ENCODE measurements at regions not wholly inside any gene's neighbourhood (a gene's known extent, or its start where the extent isn't known, plus 50 kb on each side); places are given as distances from the start of the nearest gene placed in this dataset.

GRCh38 chr2:121076885-121077549 lies 208.0 kb downstream of the TFCP2L1 start (continued):
- TF ChIP-seq NFE2L1 (CRISPR knock-in tag; IDR thresholded peaks at IDR 0.05; ENCODE audit: borderline replicate concordance): no peak
- no peak for TF ChIP-seq ZMAT3 (CRISPR knock-in tag; conservative IDR thresholded peaks at IDR 0.05)
- no peak for TF ChIP-seq ZNF713 (CRISPR knock-in tag; IDR thresholded peaks at IDR 0.05)
- no peak for TF ChIP-seq RBAK (CRISPR knock-in tag; IDR thresholded peaks at IDR 0.05)
- TF ChIP-seq MED1 (CRISPR knock-in tag; IDR thresholded peaks at IDR 0.05): no peak
- TF ChIP-seq SRF (IDR thresholded peaks at IDR 0.05; ENCODE audit: low read depth, low read length): no peak
- TF ChIP-seq ZHX1 (CRISPR knock-in tag; IDR thresholded peaks at IDR 0.05; ENCODE audit: low read depth): no peak
- no peak for TF ChIP-seq ZNF18 (CRISPR knock-in tag; IDR thresholded peaks at IDR 0.05; ENCODE audit: insufficient replicate concordance)
- no peak for TF ChIP-seq JUND (CRISPR knock-in tag; IDR thresholded peaks at IDR 0.05)
- TF ChIP-seq ZNF577 (CRISPR knock-in tag; IDR thresholded peaks at IDR 0.05; ENCODE audit: borderline replicate concordance, low read depth): no peak
- TF ChIP-seq ATF6 (CRISPR knock-in tag; conservative IDR thresholded peaks at IDR 0.05): no peak
- TF ChIP-seq YY1 (IDR thresholded peaks at IDR 0.05; ENCODE audit: insufficient read depth, insufficient replicate concordance, low read depth, low read length): peak; percentile 34
- no peak for TF ChIP-seq MXD4 (CRISPR knock-in tag; IDR thresholded peaks at IDR 0.05)
- no peak for TF ChIP-seq NR2F6 (IDR thresholded peaks at IDR 0.05)
- no peak for TF ChIP-seq NR2F6 (CRISPR knock-in tag; IDR thresholded peaks at IDR 0.05)
- TF ChIP-seq MEIS1 (CRISPR knock-in tag; IDR thresholded peaks at IDR 0.05; ENCODE audit: borderline replicate concordance): no peak
- TF ChIP-seq ZNF841 (CRISPR knock-in tag; IDR thresholded peaks at IDR 0.05; ENCODE audit: borderline replicate concordance): no peak
- TF ChIP-seq MYPOP (CRISPR knock-in tag; IDR thresholded peaks at IDR 0.05): no peak
- TF ChIP-seq SNAI1 (CRISPR knock-in tag; IDR thresholded peaks at IDR 0.05; ENCODE audit: borderline replicate concordance): no peak
- no peak for TF ChIP-seq SALL2 (CRISPR knock-in tag; IDR thresholded peaks at IDR 0.05)
- no peak for TF ChIP-seq ZBTB33 (CRISPR knock-in tag; IDR thresholded peaks at IDR 0.05)
- no peak for TF ChIP-seq ZNF816 (CRISPR knock-in tag; IDR thresholded peaks at IDR 0.05; ENCODE audit: borderline replicate concordance)

All from HepG2 (cell line).